ENCODE measurements at regions not wholly inside any gene's neighbourhood (a gene's known extent, or its start where the extent isn't known, plus 50 kb on each side); places are given as distances from the start of the nearest gene placed in this dataset.

GRCh38 chr5:124941051-124942049 is 194.9 kb upstream of the ZNF608 start:
- Mint-ChIP-seq H3K27ac (no peak overlapping the region), H3K4me3 (no peak overlapping the region), H3K9me3 (no peaks in the 10 kb centered on the region), H3K36me3 (no peaks in the 10 kb centered on the region), H3K4me1 (peaks cover 5 to 13% of the 10 kb centered on the region in 2 donors), H3K27me3 (ENCODE audit: low read depth in 2 of 2) (no peaks in the 10 kb centered on the region)
- H3K27ac ChIP-seq (ENCODE audit: low read length): no peak overlapping the region
- WGBS (ENCODE audit: insufficient coverage): 83% methylated on average over 9 of the region's 10 CpGs
- TF ChIP-seq CTCF (IDR thresholded peaks at IDR 0.05): no peak
- intact Hi-C loops (cut with micrococcal nuclease): no loop called here
- no peaks in the 10 kb centered on the region for H3K36me3 ChIP-seq (ENCODE audit: control insufficient read depth, insufficient read depth, low read length)
- no peak for ATAC-seq
- H3K9me3 ChIP-seq (ENCODE audit: control insufficient read depth, insufficient read depth, low read length): no peaks in the 10 kb centered on the region
- no peaks in the 10 kb centered on the region for H3K4me1 ChIP-seq (ENCODE audit: control insufficient read depth, insufficient read depth, low read length)
- no peak for DNase-seq
- no peaks in the 10 kb centered on the region for H3K27me3 ChIP-seq (ENCODE audit: control insufficient read depth, insufficient read depth, low read length)
- no peak overlapping the region for H3K4me3 ChIP-seq (ENCODE audit: low read length)

- Histone ChIP-seq H3K27me3 (ENCODE audit: control insufficient read depth, insufficient read depth, low read length) (no peaks in the 10 kb centered on the region), H3K4me1 (ENCODE audit: control insufficient read depth, insufficient read depth, low read length) (peaks cover 10% of the 10 kb centered on the region), H3K27ac (ENCODE audit: low read length) (no peak overlapping the region), H3K36me3 (ENCODE audit: control insufficient read depth, insufficient read depth, low read length) (no peaks in the 10 kb centered on the region), H3K4me3 (ENCODE audit: low read length) (no peak overlapping the region), H3K9me3 (ENCODE audit: control insufficient read depth, insufficient read depth, low read length) (no peaks in the 10 kb centered on the region)
- TF ChIP-seq CTCF (IDR thresholded peaks at IDR 0.05): no peak
- Mint-ChIP-seq H3K36me3 (no peaks in the 10 kb centered on the region), H3K4me1 (peaks cover 17 to 18% of the 10 kb centered on the region in 2 donors), H3K4me3 (no peak overlapping the region), H3K27me3 (ENCODE audit: low read depth in 2 of 2) (peaks cover 0 to 3% of the 10 kb centered on the region in 2 donors), H3K9me3 (no peaks in the 10 kb centered on the region), H3K27ac (no peak overlapping the region)
- no peak for ATAC-seq
- no peak for DNase-seq
- WGBS (ENCODE audit: insufficient coverage): 43% methylated on average over 9 of the region's 9 CpGs
- intact Hi-C loops (cut with micrococcal nuclease): no loop called here
These were observed 201.8 kb upstream of the ZNF608 start for GRCh38 chr5:124948062-124948753.

- no peak for TF ChIP-seq CTCF (IDR thresholded peaks at IDR 0.05)
- no peak overlapping the region for H3K4me3 Mint-ChIP-seq
- H3K27ac Mint-ChIP-seq: no peak overlapping the region
These were observed 202.4 kb upstream of the ZNF608 start for GRCh38 chr5:124948754-124949275.

More at GRCh38 chr5:124948754-124949275, 202.4 kb upstream of the ZNF608 start:
- no peak for ATAC-seq
- H3K27me3 Mint-ChIP-seq (ENCODE audit: low read depth in 2 of 2): peaks cover 0 to 3% of the 10 kb centered on the region in 2 donors
- H3K9me3 ChIP-seq (ENCODE audit: control insufficient read depth, insufficient read depth, low read length): no peaks in the 10 kb centered on the region
- H3K4me1 ChIP-seq (ENCODE audit: control insufficient read depth, insufficient read depth, low read length): peaks cover 10% of the 10 kb centered on the region
- H3K27ac ChIP-seq (ENCODE audit: low read length): no peak overlapping the region
- no peaks in the 10 kb centered on the region for H3K27me3 ChIP-seq (ENCODE audit: control insufficient read depth, insufficient read depth, low read length)
- H3K4me3 ChIP-seq (ENCODE audit: low read length): no peak overlapping the region
- no peaks in the 10 kb centered on the region for H3K36me3 Mint-ChIP-seq
- intact Hi-C loops (cut with micrococcal nuclease): no loop called here
- H3K36me3 ChIP-seq (ENCODE audit: control insufficient read depth, insufficient read depth, low read length): no peaks in the 10 kb centered on the region
- WGBS (ENCODE audit: insufficient coverage): 37% methylated on average over 3 of the region's 4 CpGs
- peaks cover 17 to 18% of the 10 kb centered on the region in 2 donors for H3K4me1 Mint-ChIP-seq
- DNase-seq: no peak
- H3K9me3 Mint-ChIP-seq: no peaks in the 10 kb centered on the region

Data from natural killer cell (primary cell).